ENCODE measurements at regions not wholly inside any gene's neighbourhood (a gene's known extent, or its start where the extent isn't known, plus 50 kb on each side); places are given as distances from the start of the nearest gene placed in this dataset.

DNA sequence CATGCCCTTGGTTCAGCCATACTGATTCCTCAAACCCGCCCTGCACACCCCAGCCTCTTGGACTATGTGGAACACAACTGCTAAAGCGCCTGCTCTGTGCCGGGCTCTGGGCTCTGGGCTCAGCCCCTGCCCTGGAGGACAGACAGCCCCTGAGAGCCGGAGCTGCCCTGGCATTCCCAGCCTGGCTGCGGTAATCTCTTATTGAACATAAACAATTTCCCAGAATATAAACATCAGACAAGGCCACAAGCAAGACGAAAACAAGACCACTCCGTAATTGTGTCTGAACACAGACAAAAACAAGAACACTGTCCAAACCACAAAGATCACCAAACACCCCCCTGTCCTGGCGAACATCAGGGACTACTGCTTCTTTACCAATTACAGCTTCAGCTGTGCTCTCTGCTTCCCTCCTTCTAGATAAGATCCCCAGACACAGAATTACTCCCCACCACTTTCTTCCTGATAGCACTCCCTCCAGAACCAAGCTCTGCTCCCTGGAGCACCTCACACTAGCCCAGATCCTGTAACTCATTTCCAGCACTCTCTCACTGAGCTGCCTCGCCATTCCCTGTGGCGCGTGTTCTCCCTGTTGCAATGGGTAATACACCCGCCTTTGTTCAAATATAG, 57.1 kb upstream of the TLE3 start:
- TF ChIP-seq, protein P1, sequence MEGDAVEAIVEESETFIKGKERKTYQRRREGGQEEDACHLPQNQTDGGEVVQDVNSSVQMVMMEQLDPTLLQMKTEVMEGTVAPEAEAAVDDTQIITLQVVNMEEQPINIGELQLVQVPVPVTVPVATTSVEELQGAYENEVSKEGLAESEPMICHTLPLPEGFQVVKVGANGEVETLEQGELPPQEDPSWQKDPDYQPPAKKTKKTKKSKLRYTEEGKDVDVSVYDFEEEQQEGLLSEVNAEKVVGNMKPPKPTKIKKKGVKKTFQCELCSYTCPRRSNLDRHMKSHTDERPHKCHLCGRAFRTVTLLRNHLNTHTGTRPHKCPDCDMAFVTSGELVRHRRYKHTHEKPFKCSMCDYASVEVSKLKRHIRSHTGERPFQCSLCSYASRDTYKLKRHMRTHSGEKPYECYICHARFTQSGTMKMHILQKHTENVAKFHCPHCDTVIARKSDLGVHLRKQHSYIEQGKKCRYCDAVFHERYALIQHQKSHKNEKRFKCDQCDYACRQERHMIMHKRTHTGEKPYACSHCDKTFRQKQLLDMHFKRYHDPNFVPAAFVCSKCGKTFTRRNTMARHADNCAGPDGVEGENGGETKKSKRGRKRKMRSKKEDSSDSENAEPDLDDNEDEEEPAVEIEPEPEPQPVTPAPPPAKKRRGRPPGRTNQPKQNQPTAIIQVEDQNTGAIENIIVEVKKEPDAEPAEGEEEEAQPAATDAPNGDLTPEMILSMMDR (IDR thresholded peaks at IDR 0.05; ENCODE audit: insufficient read depth, low read length), result no peak
- TF ChIP-seq, protein P2, sequence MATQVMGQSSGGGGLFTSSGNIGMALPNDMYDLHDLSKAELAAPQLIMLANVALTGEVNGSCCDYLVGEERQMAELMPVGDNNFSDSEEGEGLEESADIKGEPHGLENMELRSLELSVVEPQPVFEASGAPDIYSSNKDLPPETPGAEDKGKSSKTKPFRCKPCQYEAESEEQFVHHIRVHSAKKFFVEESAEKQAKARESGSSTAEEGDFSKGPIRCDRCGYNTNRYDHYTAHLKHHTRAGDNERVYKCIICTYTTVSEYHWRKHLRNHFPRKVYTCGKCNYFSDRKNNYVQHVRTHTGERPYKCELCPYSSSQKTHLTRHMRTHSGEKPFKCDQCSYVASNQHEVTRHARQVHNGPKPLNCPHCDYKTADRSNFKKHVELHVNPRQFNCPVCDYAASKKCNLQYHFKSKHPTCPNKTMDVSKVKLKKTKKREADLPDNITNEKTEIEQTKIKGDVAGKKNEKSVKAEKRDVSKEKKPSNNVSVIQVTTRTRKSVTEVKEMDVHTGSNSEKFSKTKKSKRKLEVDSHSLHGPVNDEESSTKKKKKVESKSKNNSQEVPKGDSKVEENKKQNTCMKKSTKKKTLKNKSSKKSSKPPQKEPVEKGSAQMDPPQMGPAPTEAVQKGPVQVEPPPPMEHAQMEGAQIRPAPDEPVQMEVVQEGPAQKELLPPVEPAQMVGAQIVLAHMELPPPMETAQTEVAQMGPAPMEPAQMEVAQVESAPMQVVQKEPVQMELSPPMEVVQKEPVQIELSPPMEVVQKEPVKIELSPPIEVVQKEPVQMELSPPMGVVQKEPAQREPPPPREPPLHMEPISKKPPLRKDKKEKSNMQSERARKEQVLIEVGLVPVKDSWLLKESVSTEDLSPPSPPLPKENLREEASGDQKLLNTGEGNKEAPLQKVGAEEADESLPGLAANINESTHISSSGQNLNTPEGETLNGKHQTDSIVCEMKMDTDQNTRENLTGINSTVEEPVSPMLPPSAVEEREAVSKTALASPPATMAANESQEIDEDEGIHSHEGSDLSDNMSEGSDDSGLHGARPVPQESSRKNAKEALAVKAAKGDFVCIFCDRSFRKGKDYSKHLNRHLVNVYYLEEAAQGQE (IDR thresholded peaks at IDR 0.05; ENCODE audit: insufficient replicate concordance, low read depth), result no peak
- no peak for TF ChIP-seq POLR2AphosphoS5 (IDR thresholded peaks at IDR 0.05; ENCODE audit: low read depth)
- no peak for TF ChIP-seq GABPA (IDR thresholded peaks at IDR 0.05; ENCODE audit: low read depth)
